ENCODE measurements at regions not wholly inside any gene's neighbourhood (a gene's known extent, or its start where the extent isn't known, plus 50 kb on each side); places are given as distances from the start of the nearest gene placed in this dataset.

DNA sequence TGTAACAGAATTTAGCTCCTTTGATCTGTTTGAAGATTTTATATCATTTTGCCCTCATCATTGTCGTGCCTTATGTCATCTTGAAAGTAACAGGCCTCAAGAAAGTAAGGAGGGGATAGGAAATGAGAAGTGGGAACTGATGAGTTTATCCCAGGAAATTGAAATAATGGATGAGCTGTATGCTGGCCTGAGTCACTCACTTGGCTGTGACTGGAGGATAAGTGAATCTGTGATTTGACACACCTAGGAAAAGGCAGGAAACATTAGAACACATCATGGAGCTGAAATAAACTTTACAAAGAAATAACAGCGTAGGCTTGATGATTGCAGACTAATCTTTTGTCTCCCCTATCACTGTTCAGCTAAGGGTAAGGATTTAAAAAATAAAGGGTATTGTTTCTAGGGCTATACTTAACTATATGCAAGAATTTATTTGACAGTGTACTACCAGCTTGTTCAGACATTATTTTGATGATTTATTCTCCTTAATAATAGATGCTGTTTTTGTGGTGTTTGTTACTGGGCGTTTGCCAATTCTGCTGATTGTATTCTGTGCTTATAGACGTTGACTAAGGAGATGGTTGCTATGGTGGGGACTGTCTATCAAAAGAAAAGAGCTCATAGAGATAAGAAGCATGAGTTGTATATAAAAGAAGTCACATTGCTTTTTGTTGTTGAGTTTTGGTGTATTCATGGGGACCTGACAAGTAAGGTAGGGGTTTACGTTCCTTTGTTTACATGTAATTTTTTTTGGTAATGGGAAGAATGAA is 105.6 kb upstream of the ROPN1 start:
- TF ChIP-seq MAFK (IDR thresholded peaks at IDR 0.05; ENCODE audit: low read depth, low read length), result no peak
- no peak for TF ChIP-seq SIRT6 (IDR thresholded peaks at IDR 0.05; ENCODE audit: low read length)
